22Rv1 (cell line): ENCODE measurements at regions not wholly inside any gene's neighbourhood (a gene's known extent, or its start where the extent isn't known, plus 50 kb on each side); places are given as distances from the start of the nearest gene placed in this dataset.
"Not testable (repeated sequence)": the region's sequence is repeated elsewhere in the genome, so short reads cannot be mapped to it uniquely, and the experiment has no call there.

Experiments used
- H3K27ac ChIP-seq: fragments of 450-650 bp; 2 replicates; pipeline ENCODE4 v1.5.1; 2017
- CTCF ChIP-seq: fragments of 450-650 bp; IDR thresholded peaks from 2 replicates; pipeline ENCODE4 v1.5.1; 2017; ENCODE audit warnings: mild to moderate bottlenecking
- ZFX ChIP-seq: fragments of 450-650 bp; IDR thresholded peaks from 2 replicates; pipeline ENCODE4 v1.6.1; 2017; ENCODE audit warnings: antibody characterized with exemption, borderline replicate concordance

GRCh38 chr22:26830837-26831236 is 173.4 kb downstream of the MIAT start:
- no peak overlapping the region for H3K27ac ChIP-seq
- TF ChIP-seq CTCF: no peak
- no peak for TF ChIP-seq ZFX

GRCh38 chr22:26835023-26835422 is 177.6 kb downstream of the MIAT start:
- no peak for TF ChIP-seq CTCF
- no peak for TF ChIP-seq ZFX
- H3K27ac ChIP-seq: no peak overlapping the region

GRCh38 chr22:26835929-26836528 is 178.6 kb downstream of the MIAT start:
- TF ChIP-seq CTCF: peak; percentile 82
- TF ChIP-seq ZFX: no peak
- H3K27ac ChIP-seq: no peak overlapping the region

- TF ChIP-seq CTCF: no peak
- no peak for TF ChIP-seq ZFX
- H3K27ac ChIP-seq: no peak overlapping the region
Observed at GRCh38 chr22:26837784-26838470, 180.5 kb downstream of the MIAT start.

GRCh38 chr22:26838471-26838825 is 181.1 kb downstream of the MIAT start:
- TF ChIP-seq ZFX: no peak
- no peak for TF ChIP-seq CTCF
- no peak overlapping the region for H3K27ac ChIP-seq

- TF ChIP-seq ZFX (no peak), CTCF (no peak)
- H3K27ac ChIP-seq: no peak overlapping the region
Observed at GRCh38 chr22:26839216-26839615, 181.8 kb downstream of the MIAT start.

- H3K27ac ChIP-seq: not testable (repeated sequence)
Observed at GRCh38 chr22:26840770-26841169, 183.4 kb downstream of the MIAT start.

GRCh38 chr22:26842103-26842502 is 184.7 kb downstream of the MIAT start:
- H3K27ac ChIP-seq: no peak overlapping the region
- TF ChIP-seq CTCF (no peak), ZFX (no peak)
